Posterior vena cava (tissue), 2 donors: ENCODE measurements at regions not wholly inside any gene's neighbourhood (a gene's known extent, or its start where the extent isn't known, plus 50 kb on each side); places are given as distances from the start of the nearest gene placed in this dataset.

Experiments
- DNase-seq: peaks from one replicate; pipeline ENCODE4 v3.0.0-alpha.2; 2020; ENCODE audit warnings: low spot score
- intact Hi-C, 2 donors: fragments of 100-400 bp; cut with DNase I; formaldehyde crosslinking; loops; one replicate each; pipeline versions ENCODE4 v1.14.1 to v1.14.2; 2022 to 2023
- donor health status: DM: yes; HTN: yes; CAD: no.
- donor health status: DM: yes; HTN: yes; CAD: no.

DNA sequence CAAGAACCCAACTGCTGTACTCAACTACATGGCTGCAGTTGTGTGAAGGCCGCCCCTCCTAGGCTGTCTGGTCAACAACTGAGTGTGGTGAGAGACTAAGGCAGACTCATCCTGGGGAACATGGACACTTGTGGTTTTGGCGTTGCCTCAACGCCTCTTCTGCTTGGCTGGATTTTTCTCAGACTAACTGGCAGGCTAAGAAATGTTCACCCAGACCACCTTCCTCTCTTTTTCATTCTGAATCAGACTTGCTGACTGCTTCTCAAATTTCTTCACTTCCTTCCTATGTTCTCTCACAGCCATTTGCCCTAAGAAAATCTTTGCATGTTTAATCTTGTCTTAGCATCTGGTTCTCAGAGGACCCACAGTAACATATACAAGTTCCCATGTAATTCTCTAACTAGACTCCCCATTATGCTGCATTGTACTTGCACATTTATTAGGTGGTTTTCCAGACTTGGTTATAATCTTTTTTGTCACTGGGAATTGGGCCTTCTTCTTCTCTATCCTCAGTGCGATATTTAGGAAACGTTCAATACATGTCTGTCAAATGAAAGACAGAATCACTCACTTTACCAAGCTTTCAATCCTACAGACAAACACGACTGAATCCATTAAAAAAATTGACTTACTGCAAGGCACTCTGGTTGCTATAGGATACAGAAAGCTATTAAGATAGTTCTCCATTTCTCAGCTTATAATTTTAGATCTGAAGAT, 327.6 kb downstream of the CCER1 start:
- intact Hi-C loops = loop anchor here in 1 of 2 donors (1.0 kb wide), 1 partner anchor 34 kb away; no protein-coding TSS in a partner anchor

GRCh38 chr12:90622431-90622830, 332.5 kb downstream of the CCER1 start:
- no peak for DNase-seq
- intact Hi-C loops = no loop called here

More for the DNA sequence above, 327.6 kb downstream of the CCER1 start:
- DNase-seq = no peak

GRCh38 chr12:90621927-90622326, 333.0 kb downstream of the CCER1 start:
- intact Hi-C loops = no loop called here

GRCh38 chr12:90619943-90620342, 335.0 kb downstream of the CCER1 start:
- intact Hi-C loops = no loop called here
- DNase-seq = no peak

More at GRCh38 chr12:90621927-90622326, 333.0 kb downstream of the CCER1 start:
- no peak for DNase-seq

DNA sequence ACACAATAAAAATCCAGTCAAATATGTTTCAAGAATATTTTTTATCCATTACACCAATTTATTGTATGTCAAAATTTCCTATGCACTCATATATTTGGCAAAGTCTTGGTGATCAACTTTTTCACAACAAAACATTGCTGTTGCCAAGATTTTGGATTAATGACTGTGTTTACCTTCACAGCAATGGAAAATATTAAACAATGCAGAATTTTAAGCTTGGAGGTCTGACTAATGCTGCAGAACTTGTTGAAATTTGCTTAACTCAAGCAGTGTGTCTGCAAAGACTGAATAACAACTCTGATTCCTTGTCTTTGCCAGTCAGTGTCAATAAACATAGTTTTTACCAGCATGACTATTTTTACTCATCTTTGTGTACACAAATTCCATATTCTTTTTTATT, 336.4 kb downstream of the CCER1 start:
- no peak for DNase-seq
- intact Hi-C loops = no loop called here

- DNase-seq = no peak
- intact Hi-C loops = no loop called here
Measured at GRCh38 chr12:90611891-90612290, 343.1 kb downstream of the CCER1 start.

GRCh38 chr12:90611048-90611447, 343.9 kb downstream of the CCER1 start:
- intact Hi-C loops = no loop called here
- DNase-seq = no peak

- intact Hi-C loops = loop anchor here in 1 of 2 donors (1.0 kb wide), 1 partner anchor 34 kb away; no protein-coding TSS in a partner anchor
- DNase-seq = no peak
Measured at GRCh38 chr12:90593596-90594295, 361.2 kb downstream of the CCER1 start.

- no peak for DNase-seq
- intact Hi-C loops = no loop called here
Measured at GRCh38 chr12:90589956-90590355, 365.0 kb downstream of the CCER1 start.

DNA sequence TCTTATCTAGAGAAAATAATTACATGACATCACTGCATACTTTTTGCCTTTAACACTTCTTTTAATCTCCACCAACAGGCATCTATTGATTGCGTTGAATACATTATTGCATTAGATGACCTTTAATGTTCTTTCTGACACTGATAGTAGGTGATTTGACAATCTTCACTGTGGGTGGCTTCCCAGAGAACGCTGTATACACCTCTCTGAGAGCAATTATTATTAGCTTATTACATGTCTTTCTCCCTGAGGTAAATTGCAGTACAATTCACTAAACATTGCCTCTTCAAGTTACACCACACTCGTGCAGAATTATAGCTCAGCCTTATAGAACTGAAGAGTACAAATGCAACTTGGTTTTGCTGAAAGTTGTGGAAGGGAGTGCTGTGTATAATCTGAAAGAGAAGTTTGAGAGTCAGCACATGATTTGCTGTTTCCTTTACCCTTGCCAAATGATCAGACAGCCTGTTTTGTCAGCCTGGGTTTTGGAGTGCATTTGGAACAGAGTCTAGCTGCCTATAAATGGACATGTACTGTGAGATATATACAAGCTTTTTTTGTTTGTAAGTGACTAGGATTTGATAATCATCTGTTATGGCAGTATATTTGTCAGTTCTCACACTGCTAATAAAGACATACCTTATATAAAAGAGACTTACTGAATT, 369.2 kb downstream of the CCER1 start:
- intact Hi-C loops = no loop called here
- no peak for DNase-seq

- intact Hi-C loops = no loop called here
- DNase-seq = no peak
Measured at GRCh38 chr12:90576707-90577106, 378.3 kb downstream of the CCER1 start.

GRCh38 chr12:90575995-90576394, 379.0 kb downstream of the CCER1 start:
- intact Hi-C loops = no loop called here
- no peak for DNase-seq

DNA sequence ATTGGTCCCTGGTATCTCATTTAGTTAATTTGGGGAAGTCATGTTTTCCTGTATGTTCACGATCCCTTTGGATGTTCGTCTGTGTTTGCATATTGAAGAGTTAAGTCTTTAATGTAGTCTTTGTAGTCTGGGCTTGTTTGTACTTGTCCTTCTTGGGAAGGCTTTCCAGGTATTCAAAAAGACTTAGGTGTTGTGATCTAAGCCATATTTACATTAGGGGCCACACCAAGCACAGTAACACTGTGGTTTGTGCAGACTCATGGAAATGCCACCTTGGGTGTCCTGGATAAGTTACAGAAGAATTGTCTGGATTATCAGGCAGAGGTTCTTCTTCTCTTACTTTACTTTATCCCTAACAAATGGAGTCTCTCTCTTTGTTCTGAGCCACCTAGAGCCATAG, 380.3 kb downstream of the CCER1 start:
- intact Hi-C loops = no loop called here
- DNase-seq = no peak

GRCh38 chr12:90572778-90573177, 382.2 kb downstream of the CCER1 start:
- intact Hi-C loops = no loop called here
- DNase-seq = no peak

DNA sequence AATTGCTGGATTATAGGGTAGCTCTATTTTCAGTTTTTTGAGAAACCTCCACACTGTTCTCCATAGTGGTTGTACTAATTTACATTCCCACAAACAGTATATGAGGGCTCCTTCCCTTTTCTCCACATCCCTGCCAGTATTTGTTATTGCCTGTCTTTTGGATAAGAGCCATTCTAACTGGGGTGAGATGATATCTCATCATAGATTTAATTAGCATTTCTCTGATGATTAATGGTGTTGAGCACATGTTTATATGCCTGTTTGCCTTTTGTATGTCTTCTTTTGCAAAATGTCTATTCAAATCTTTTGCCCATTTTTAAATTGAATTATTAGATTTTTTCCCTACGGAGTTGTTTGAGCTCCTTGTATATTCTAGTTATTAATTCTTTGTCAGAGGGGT, 385.3 kb downstream of the CCER1 start:
- intact Hi-C loops = no loop called here
- no peak for DNase-seq

DNA sequence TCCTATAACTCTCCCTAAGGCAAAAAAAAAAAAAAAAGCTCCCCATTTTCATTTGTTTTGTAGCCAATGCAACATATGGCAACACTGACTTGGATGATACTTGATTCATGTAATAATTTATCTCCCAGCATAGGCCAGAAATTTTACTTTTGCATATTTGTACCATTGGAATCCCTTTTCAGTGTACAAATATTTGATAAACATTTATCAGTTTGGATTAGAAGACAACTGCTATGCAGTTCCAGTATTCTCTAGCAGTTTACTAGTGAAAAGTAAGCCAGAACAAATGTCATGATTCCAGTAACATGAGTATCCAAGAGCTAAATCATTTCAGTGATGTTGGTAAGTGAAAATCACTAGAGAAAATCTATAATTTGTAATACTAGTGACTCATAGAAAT, 392.3 kb downstream of the CCER1 start:
- intact Hi-C loops = no loop called here

DNA sequence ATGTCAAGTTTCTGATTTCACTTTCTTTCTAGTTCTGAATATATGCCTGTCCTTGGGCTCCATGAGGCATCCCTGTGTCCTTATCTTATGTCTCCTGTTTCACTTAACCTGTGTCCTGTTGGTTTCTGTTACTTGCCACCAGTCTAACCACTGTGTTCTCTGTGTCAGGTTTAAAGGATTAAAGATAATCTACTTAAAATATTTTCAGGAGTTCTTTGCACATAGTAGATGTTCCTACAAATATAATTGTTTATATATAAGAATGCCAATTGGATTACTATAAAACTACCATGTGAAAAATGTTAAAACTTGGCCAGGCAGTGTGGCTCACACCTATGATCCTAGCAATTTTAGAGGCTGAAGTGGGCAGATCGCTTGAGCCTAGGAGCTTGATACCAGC, 406.4 kb downstream of the CCER1 start:
- DNase-seq = no peak
- intact Hi-C loops = no loop called here

More for the DNA sequence above, 392.3 kb downstream of the CCER1 start:
- DNase-seq = no peak

DNA sequence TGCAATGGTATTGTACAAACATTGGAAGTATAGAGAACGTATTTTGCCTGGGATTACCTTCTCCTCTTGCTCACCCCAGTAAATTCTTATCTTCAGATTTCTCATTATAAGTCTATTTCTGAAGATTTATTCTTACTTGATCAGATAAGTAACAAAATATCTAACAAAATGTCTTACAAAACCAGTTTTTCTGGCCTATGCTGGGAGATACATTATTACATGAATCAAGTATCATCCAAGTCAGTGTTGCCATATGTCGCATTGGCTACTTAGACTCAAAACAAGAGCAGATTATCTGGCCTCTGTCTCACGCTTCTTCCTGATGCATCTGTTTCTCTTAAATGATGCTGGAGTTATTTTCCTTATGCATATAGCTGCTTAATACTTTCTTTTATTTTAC, 408.5 kb downstream of the CCER1 start:
- intact Hi-C loops = no loop called here
- no peak for DNase-seq

GRCh38 chr12:90543841-90544240, 411.1 kb downstream of the CCER1 start:
- intact Hi-C loops = no loop called here
- DNase-seq = no peak

- intact Hi-C loops = no loop called here
- no peak for DNase-seq
Measured at GRCh38 chr12:90543374-90543773, 411.6 kb downstream of the CCER1 start.
